Mesodermal cell (in vitro differentiated cells): ENCODE measurements at regions not wholly inside any gene's neighbourhood (a gene's known extent, or its start where the extent isn't known, plus 50 kb on each side); places are given as distances from the start of the nearest gene placed in this dataset.

Experiments used
- H3K27ac ChIP-seq: 2 replicates; pipeline ENCODE4 v1.7.0; 2013; ENCODE audit warnings: mild to moderate bottlenecking, low read depth, low read length, moderate library complexity; ENCODE audit not compliant: severe bottlenecking
- H3K36me3 ChIP-seq: 2 replicates; pipeline ENCODE4 v1.7.1; 2013; ENCODE audit warnings: mild to moderate bottlenecking, low read length, moderate library complexity; ENCODE audit not compliant: control insufficient read depth, insufficient read depth
- H3K4me1 ChIP-seq: one replicate; pipeline ENCODE4 v1.7.1; 2013; ENCODE audit warnings: mild to moderate bottlenecking, low read length; ENCODE audit not compliant: insufficient read depth, control insufficient read depth, poor library complexity, severe bottlenecking
- H3K4me3 ChIP-seq: 2 replicates; pipeline ENCODE4 v1.7.0; 2013; ENCODE audit warnings: low read length, control low read depth, mild to moderate bottlenecking; ENCODE audit not compliant: insufficient read depth, poor library complexity, severe bottlenecking; ENCODE audit errors: extremely low read depth
- H3K9me3 ChIP-seq: 2 replicates; pipeline ENCODE4 v1.7.1; 2013; ENCODE audit warnings: mild to moderate bottlenecking, low read length, moderate library complexity; ENCODE audit not compliant: control insufficient read depth
- WGBS, 2 experiments: methylation state at CpG; one replicate each; pipeline ENCODE4 v1.1.5; 2013; ENCODE audit warnings: missing lambda C conversion rate in 2 of 2; ENCODE audit not compliant: insufficient coverage in 2 of 2; 5-methylcytosine and 5-hydroxymethylcytosine counted together

GRCh38 chr22:49232319-49233067, 595.2 kb downstream of the BRD1 start:
- WGBS, 2 experiments = 80 to 87% methylated on average over 18 to 22 of the region's 23 CpGs
- Histone ChIP-seq H3K4me3 (no peak overlapping the region), H3K4me1 (no peaks in the 10 kb centered on the region), H3K9me3 (no peaks in the 10 kb centered on the region), H3K36me3 (no peaks in the 10 kb centered on the region), H3K27ac (no peak overlapping the region)

GRCh38 chr22:49230194-49230577, 597.5 kb downstream of the BRD1 start:
- H3K4me3 ChIP-seq = no peak overlapping the region
- H3K27ac ChIP-seq = no peak overlapping the region
- H3K36me3 ChIP-seq = no peaks in the 10 kb centered on the region
- 47% methylated on average over 2 of the region's 3 CpGs; no CpG with 5 or more reads in 1 of the 2 experiments for WGBS, 2 experiments
- H3K4me1 ChIP-seq = no peaks in the 10 kb centered on the region
- H3K9me3 ChIP-seq = no peaks in the 10 kb centered on the region

GRCh38 chr22:49229483-49230193, 598.0 kb downstream of the BRD1 start:
- Histone ChIP-seq H3K4me3 (no peak overlapping the region), H3K4me1 (no peaks in the 10 kb centered on the region), H3K27ac (no peak overlapping the region), H3K36me3 (no peaks in the 10 kb centered on the region), H3K9me3 (no peaks in the 10 kb centered on the region)
- 52 to 59% methylated on average over 9 to 10 of the region's 10 CpGs for WGBS, 2 experiments

- no peaks in the 10 kb centered on the region for H3K4me1 ChIP-seq
- 63 to 78% methylated on average over 3 to 6 of the region's 6 CpGs for WGBS, 2 experiments
- H3K4me3 ChIP-seq = no peak overlapping the region
- no peaks in the 10 kb centered on the region for H3K36me3 ChIP-seq
- H3K27ac ChIP-seq = no peak overlapping the region
- no peaks in the 10 kb centered on the region for H3K9me3 ChIP-seq
Observed at GRCh38 chr22:49228431-49229037, 599.1 kb downstream of the BRD1 start.

- WGBS, 2 experiments = 81 to 93% methylated on average over 3 to 4 of the region's 6 CpGs
- H3K27ac ChIP-seq = no peak overlapping the region
- no peaks in the 10 kb centered on the region for H3K36me3 ChIP-seq
- H3K9me3 ChIP-seq = no peaks in the 10 kb centered on the region
- H3K4me3 ChIP-seq = no peak overlapping the region
- no peaks in the 10 kb centered on the region for H3K4me1 ChIP-seq
Observed at GRCh38 chr22:49227670-49228069, 600.0 kb downstream of the BRD1 start.

GRCh38 chr22:49226096-49226495, 601.6 kb downstream of the BRD1 start:
- no peaks in the 10 kb centered on the region for H3K4me1 ChIP-seq
- no peaks in the 10 kb centered on the region for H3K9me3 ChIP-seq
- no peak overlapping the region for H3K27ac ChIP-seq
- WGBS, 2 experiments = 77 to 91% methylated on average over 4 to 5 of the region's 6 CpGs
- no peak overlapping the region for H3K4me3 ChIP-seq
- no peaks in the 10 kb centered on the region for H3K36me3 ChIP-seq

- Histone ChIP-seq H3K4me1 (no peaks in the 10 kb centered on the region), H3K4me3 (no peak overlapping the region), H3K36me3 (no peaks in the 10 kb centered on the region), H3K27ac (no peak overlapping the region), H3K9me3 (no peaks in the 10 kb centered on the region)
- 67 to 79% methylated on average over 3 of the region's 4 CpGs for WGBS, 2 experiments
Observed at GRCh38 chr22:49224243-49224642, 603.4 kb downstream of the BRD1 start.

- no peak overlapping the region for H3K4me3 ChIP-seq
- no peaks in the 10 kb centered on the region for H3K4me1 ChIP-seq
- 82 to 83% methylated on average over 9 to 11 of the region's 12 CpGs for WGBS, 2 experiments
- no peak overlapping the region for H3K27ac ChIP-seq
- no peaks in the 10 kb centered on the region for H3K36me3 ChIP-seq
- H3K9me3 ChIP-seq = peaks cover 10% of the 10 kb centered on the region
Observed at GRCh38 chr22:49218142-49218541, 609.5 kb downstream of the BRD1 start.

GRCh38 chr22:49216579-49216978, 611.1 kb downstream of the BRD1 start:
- Histone ChIP-seq H3K9me3 (peaks cover 10% of the 10 kb centered on the region), H3K27ac (no peak overlapping the region), H3K36me3 (no peaks in the 10 kb centered on the region), H3K4me3 (no peak overlapping the region), H3K4me1 (no peaks in the 10 kb centered on the region)
- 83% methylated on average over 1 of the region's 5 CpGs; no CpG with 5 or more reads in 1 of the 2 experiments for WGBS, 2 experiments

GRCh38 chr22:49215840-49216239, 611.8 kb downstream of the BRD1 start:
- Histone ChIP-seq H3K4me1 (no peaks in the 10 kb centered on the region), H3K36me3 (no peaks in the 10 kb centered on the region), H3K4me3 (no peak overlapping the region), H3K9me3 (peaks cover 10% of the 10 kb centered on the region), H3K27ac (no peak overlapping the region)
- 79 to 82% methylated on average over 7 of the region's 9 CpGs for WGBS, 2 experiments
